Gastrocnemius medialis (tissue), 4 donors: ENCODE measurements at regions not wholly inside any gene's neighbourhood (a gene's known extent, or its start where the extent isn't known, plus 50 kb on each side); places are given as distances from the start of the nearest gene placed in this dataset.

Experiments
- CTCF ChIP-seq, 5 experiments: fragments of 450-650 bp in 3 of 5; fragments of 200-600 bp in 2 of 5; sonication (generic) in 2 of 5; IDR thresholded peaks in 4 of 5; conservative IDR thresholded peaks in 1 of 5; 1 replicate in 4 of 5; 2 replicates in 1 of 5; pipeline ENCODE4 v1.5.1; 2016 to 2019; ENCODE audit warnings: antibody characterized with exemption in 5 of 5, mild to moderate bottlenecking in 3 of 5, moderate library complexity in 3 of 5
- POLR2A ChIP-seq, 2 donors: fragments of 450-650 bp; IDR thresholded peaks; one replicate each; pipeline ENCODE4 v1.6.1; 2017; ENCODE audit warnings: antibody characterized with exemption in 2 of 2, mild to moderate bottlenecking in 2 of 2, moderate library complexity in 2 of 2

GRCh38 chr5:71828291-71829040 is 109.4 kb downstream of the CARTPT start:
- TF ChIP-seq CTCF (IDR thresholded peaks at IDR 0.05 in 4 of 5, conservative IDR thresholded peaks at IDR 0.05 in 1 of 5): no peak
- TF ChIP-seq POLR2A (IDR thresholded peaks at IDR 0.05): no peak
